ENCODE measurements at regions not wholly inside any gene's neighbourhood (a gene's known extent, or its start where the extent isn't known, plus 50 kb on each side); places are given as distances from the start of the nearest gene placed in this dataset.
"Not testable (repeated sequence)": the region's sequence is repeated elsewhere in the genome, so short reads cannot be mapped to it uniquely, and the experiment has no call there.

DNA sequence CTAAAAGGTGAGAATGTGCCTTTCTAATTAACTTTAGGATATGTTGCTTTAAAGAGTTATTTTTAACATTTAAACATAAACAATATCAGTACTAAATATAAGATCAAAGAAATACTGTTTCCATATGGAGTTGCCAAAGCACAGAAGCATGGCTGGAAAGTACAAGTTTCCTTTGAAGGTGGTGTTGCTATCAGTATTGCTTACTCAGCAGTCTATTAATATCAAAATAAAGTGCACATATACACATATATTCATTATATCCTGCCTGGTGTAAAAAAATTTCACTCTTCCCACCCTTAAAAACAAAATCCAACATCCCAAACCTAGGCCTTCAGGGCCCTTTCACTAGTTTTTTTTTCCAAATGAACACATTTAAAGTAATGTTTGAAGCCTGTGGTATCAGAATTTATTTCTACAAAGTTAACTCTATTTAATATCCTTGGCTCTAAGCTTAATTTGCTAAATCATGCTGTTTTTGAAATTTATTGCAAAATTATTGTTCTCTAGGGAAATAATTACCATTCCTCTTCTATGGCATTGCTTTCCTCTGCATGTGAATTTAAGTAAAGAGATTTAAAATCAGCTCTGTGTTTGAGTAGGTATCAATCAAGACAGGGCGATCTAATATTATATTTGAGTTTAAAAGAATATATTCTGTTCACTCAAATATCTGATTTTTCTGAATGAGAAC lies 192.7 kb upstream of the MEIS1 start:
- DNase-seq = no peak

- DNase-seq = no peak
Observed at GRCh38 chr2:66240286-66240685, 194.6 kb upstream of the MEIS1 start.

GRCh38 chr2:66239655-66240054 lies 195.3 kb upstream of the MEIS1 start:
- DNase-seq = no peak

DNA sequence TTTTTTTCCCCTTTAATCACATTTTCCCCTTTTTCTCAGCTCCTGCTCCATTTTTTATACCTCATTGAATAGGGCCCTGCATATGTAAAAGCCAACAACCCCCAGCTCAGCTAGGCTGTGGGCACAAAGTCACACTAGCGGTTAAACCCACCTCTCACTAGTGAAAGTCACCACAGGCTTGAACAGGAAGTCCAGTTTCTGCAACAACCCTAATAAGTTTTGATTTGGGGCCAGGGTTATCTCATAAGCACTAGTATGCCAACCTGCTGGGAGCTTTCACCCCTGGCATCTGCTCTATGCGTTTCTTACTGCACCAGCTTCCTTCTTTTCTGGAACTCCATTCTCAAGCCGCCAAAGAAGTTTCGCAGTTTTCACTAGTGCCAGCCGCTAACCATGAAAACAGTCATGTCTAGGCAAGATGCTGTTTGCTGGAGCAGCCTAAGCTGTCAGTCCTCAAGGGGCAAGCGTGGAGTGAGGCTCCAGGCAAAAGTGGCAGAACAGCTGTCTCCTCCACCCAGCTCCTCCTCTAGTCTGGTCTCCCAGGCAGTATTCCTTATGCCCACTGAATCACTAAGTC lies 197.0 kb upstream of the MEIS1 start:
- DNase-seq = no peak

DNA sequence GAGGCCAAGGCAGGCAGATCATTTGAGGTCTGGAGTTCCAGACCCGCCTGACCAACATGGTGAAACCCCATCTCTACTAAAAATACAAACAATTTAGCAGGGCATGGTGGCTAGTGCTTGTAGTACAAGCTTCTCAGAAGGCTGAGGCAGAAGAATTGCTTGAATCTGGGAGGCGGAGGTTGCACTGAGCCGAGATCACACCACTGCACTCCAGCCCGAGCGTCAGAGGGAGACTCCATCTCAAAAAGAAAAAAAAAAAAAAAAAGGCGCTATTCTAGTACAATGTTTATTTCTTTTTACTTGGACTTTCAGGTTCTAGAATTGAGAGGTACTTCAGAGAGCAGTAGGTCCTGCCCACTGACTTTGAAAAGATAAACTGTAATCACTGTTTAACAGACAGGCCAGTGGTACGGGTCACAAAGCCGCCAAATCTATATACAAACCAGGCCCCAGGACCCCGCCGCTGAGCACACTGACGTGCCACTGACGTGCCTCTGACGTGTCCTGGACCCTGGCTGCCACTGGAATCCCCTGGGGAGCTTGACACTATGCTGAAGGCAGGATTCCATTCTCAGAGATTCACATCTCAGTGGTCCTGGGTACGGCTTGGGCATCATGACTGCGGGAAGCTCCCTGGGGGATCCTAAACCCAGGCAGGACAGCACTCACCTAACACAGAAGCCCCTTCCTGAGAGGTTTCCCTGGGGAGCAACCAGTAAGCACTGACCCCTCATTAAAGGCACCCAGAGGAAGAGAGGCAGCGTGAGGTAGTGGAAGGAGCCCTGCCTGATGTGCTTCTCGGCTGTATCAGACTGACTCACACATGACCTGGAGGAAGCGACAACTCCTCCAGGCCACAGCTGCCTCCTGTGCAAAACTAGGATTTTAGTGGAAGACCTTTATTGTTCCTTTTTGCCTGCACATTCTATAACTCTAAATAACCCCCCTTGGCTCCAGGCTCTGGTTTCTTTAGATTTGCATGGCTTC lies 197.8 kb upstream of the MEIS1 start:
- no peak for DNase-seq

DNA sequence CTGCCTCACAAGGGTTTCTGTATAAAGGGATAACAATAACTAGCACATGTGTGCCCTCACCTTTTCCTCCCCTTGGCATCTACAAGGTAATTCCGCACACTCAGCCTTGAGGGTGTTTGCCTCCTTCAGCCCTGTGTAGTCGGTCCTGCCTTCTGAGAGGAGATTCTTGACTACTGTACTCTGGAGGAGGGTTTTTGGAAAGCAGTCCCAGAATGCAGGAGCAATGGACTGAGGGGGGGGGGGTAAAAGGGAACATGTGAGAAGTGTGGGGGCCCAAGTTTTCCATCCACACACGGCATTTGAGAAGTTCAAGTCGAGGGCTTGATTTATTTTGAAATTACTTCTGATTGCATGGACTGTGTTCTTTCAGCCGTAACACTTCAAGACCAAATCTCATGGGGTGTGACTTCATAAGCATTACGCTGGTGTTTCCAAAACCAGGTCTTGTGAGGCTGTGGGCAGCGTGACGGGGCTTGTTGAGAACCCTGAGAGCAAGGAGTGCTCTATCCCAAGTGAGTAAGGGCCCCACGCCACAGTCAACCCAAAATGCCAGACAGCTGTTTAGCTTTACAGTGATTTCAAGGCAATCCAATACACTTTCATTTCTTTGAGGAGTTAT lies 198.7 kb upstream of the MEIS1 start:
- no peak for DNase-seq

DNA sequence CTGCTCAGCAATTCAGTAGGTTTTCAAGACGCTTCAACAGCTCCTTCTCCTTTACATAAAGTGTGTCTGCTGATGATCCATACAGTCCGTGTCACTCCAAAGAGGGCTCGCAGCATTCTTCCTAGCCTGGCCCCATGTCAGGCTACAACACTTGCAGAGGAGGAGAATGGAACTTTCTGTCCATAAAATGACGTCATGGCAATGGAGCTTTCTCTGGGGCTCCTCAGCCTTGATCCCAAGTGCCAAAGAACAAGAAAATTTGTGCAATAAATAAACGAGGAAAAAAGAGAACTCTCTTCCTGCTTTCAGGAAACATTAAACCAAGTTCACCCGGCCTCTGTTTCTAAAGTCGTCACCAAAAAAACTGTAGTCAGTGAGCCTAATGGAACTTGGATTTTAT lies 199.5 kb upstream of the MEIS1 start:
- DNase-seq = no peak

GRCh38 chr2:66233981-66234380 lies 200.9 kb upstream of the MEIS1 start:
- no peak for DNase-seq

DNA sequence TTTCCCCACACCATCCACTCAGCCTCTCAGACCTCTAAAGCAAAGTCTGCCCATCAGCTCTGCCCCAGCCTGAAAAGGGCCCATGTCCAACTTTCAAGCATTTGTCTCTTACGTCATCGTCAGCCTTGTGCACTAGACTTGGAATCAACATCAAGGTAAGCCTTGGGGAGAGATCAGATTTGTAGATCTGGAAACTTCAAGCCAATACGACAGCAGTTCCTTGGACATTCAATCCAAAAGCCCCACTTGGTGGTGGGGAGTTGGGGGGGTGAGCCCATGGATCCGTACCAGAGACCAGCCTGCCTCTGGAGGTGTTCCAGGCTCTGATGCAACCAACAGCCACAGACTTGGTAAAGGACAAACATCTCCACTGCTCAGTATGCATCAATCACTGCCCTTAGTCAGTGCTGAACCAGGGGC lies 206.8 kb upstream of the MEIS1 start:
- no peak for DNase-seq

DNA sequence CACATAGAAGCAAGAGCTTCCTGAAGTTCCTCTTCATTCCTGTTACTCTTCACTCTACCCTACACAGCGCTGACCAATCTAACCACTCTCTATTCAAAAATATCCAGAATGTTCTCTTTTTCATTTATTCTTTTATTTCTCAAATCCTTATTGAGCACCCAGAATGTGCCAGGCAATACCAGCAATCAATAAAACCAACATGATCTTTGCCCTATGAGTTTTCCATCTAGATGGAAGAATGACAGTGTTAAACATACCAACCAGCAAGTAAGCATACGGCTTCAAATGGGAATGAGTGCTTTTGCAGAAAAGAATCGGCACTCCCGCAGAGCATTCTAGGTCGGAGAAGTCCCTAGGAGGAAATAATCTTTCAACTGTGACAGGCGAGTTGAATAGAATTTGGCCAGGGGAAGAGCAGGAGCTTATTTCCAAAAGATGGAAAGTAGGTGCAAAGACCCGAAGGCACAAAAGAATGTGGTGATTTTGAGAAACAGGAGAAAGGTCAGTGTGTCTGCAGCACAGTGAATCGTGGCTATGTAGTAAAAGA lies 217.8 kb upstream of the MEIS1 start:
- no peak for DNase-seq

- DNase-seq = no peak
Observed at GRCh38 chr2:66212749-66213148, 222.2 kb upstream of the MEIS1 start.

DNA sequence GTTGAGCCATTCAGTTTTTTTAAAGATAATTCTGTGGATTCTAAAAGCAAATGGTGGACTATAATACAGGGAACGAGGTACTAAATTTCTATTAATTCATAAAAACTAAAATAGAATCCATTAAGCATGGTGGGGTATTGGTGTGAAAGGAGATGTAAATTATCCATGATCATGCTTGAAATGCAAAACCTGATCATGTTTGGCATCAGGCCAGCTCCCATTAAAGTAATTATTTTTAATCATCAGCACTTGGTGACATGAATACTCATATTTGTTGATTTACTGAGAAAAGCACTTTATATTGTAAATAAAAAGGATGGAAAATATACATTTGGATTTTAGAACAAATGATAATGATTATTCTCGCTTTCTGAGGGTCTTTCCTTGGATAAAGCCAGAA lies 232.3 kb upstream of the MEIS1 start:
- no peak for DNase-seq

DNA sequence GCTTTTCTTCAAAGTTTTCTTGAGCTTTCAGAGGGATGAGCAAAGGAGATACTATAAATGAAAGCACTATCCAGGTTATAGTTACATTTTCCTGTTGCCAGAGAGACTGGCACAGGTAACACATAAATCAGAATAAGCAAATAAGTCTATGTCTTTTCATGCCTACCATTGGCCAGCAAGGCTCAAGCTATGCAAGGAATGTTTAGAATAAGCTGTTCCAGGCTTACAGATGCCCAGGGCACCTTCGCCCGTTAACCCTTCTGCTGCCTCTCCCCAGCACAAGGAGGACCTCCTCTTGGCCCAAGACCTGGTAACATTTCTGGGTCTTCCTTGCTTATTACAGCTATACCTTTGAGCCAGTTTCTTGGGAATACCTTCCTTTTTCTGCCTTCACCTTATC lies 233.7 kb upstream of the MEIS1 start:
- no peak for DNase-seq

GRCh38 chr2:66198873-66199272 lies 236.1 kb upstream of the MEIS1 start:
- no peak for DNase-seq

DNA sequence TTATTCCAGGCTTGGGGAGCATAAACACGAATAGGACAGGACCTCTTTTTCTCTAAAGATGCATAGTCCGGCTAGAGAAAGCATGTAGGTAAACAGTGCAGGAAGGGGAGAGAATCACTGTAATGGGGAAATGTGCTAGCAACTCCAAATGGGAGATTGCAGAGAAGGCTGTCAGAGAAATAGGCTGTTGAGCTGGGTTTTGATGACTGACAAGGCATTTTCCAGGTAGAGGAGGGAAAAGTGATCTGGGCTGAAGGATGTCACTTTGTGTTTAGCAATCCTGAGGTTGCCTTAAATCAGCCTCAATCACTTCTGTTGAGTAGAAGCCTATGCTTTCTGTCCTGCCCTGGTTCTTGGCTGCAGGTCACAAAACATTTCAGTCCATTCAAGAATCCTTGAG lies 242.0 kb upstream of the MEIS1 start:
- no peak for DNase-seq

DNA sequence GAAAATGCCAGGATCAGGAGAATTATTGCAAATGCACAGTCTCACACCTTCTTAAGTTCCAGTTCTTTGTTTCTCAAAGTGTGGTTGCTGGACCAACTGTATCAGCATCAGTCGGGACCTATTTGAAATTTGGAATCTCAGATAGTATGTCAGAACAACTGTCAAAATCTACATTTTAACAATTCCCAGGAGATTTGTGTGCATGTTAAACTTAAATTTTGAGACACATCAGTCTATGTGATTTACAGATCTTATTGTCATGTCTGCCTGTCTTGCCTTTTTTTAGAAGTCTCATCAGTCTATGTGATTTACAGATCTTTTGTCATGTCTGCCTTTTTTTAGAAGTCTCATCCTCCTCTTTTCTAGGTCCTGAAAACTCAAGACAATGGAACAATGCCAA lies 243.6 kb upstream of the MEIS1 start:
- DNase-seq = no peak

DNA sequence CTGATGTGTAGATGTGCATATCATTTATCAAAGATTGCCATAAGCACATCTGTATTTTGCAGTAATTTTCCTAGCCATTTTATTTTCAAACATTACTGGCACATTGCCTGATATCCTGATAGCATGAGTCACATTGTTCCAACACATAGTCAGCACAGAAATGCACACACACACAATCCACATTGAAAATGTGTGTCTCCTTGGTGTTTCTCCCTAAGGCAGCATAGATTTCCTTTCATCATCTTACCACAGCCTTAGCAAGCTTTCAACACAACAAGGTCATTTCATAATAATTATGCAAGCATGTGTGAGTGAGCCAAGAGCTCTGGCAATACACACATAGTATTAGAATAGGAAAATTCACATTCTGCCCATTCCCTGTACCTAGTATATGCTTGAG lies 245.4 kb upstream of the MEIS1 start:
- DNase-seq = peak; percentile 17

- no peak for DNase-seq
Observed at GRCh38 chr2:66186537-66186936, 248.4 kb upstream of the MEIS1 start.

DNA sequence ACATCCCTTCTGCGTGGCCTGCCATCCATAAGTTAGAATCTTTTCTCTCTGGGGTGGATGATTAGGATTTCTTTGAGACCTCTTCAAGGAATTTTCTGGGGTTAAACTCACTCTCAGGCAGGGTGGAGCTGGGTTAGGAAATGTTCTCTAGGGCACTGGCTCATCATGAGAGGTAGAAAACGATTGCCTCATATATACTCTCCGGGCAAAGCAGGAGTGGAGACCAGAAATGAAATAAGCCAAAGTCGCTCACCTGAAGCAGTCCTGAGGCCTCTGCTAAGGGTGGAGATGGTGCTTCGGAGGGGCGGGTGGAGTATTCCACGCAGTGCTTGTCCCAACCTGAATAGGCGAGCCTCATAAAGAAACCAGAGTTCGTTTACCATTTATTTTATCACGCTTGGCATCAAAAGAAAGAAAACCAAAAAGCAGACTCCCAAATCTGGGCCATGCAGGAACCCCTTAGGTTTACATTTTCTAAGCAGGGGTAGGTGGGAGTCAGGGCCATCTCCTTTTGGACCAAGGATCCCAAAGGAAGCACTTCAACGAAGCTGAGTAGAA lies 249.3 kb upstream of the MEIS1 start:
- DNase-seq = no peak

DNA sequence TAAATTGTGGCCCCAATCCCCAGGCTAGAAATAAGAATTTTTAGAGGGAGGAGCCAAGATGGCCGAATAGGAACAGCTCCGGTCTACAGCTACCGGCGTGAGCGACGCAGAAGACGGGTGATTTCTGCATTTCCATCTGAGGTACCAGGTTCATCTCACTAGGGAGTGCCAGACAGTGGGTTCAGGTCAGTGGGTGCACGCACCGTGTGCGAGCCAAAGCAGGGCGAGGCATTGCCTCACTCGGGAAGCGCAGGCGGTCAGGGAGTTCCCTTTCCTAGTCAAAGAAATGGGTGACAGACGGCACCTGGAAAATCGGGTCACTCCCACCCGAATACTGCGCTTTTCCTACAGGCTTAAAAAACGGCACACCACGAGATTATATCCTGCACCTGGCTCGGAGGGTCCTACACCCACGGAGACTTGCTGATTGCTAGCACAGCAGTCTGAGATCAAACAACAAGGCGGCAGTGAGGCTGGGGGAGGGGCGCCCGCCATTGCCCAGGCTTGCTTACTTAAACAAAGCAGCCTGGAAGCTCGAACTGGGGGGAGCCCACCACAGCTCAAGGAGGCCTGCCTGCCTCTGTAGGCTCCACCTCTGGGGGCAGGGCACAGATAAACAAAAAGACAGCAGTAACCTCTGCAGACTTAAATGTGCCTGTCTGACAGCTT lies 257.7 kb upstream of the MEIS1 start:
- DNase-seq = not testable (repeated sequence)

- DNase-seq = no peak
Observed at GRCh38 chr2:66174491-66174890, 260.4 kb upstream of the MEIS1 start.

GRCh38 chr2:66173645-66174044 lies 261.3 kb upstream of the MEIS1 start:
- no peak for DNase-seq
